HG03342 (cell line): ENCODE measurements at regions not wholly inside any gene's neighbourhood (a gene's known extent, or its start where the extent isn't known, plus 50 kb on each side); places are given as distances from the start of the nearest gene placed in this dataset.
"Not testable (repeated sequence)": the region's sequence is repeated elsewhere in the genome, so short reads cannot be mapped to it uniquely, and the experiment has no call there.

Source experiments
- ATAC-seq: cut with Tn5 transposase; IDR thresholded peaks from one replicate; pipeline ENCODE4 v1.9.1; 2021; ENCODE audit warnings: mild to moderate bottlenecking, moderate library complexity; ENCODE audit not compliant: unreplicated experiment

GRCh38 chr16:66176731-66177130 lies 189.8 kb upstream of the CDH5 start:
- no peak for ATAC-seq

DNA sequence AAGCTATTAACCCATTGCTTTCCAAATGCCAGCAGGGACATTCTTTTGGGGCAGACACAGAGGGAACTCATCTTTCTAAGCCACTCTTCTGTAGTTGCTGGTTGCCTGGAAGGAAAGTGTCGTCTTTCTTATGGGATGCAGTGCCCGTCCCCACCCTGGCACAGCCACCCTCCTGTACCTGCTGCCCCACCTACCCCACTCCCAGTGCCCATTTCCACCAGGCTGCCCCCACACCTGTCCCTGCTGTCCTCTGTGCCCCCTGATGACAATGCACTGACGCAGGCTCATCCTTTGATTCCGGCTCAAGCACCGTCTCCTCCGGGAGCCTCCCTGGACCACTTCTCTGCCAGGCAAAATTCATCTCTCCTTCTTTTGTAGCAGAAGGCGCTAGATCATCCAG lies 190.4 kb upstream of the CDH5 start:
- no peak for ATAC-seq

DNA sequence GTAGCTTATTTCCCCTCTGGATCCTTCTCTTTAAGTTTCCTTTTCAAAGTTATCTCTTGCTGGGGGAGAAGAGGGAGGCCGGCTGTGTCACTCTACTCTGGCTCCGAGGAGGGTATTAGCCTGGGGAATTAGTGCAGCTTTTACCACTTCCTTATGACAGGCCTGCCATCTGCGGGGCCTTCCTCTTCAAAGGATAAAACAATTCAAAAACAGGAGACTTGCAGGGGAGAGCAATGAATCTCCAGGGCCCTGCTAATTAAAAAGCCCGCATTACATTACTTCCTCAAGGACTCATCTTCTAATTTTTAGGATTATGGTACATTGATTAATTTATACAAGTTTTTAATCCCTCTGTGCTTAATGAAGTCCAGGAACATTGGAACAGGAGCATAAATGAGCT lies 190.9 kb upstream of the CDH5 start:
- ATAC-seq: no peak

- no peak for ATAC-seq
Measured at GRCh38 chr16:66175058-66175457, 191.4 kb upstream of the CDH5 start.

- ATAC-seq: not testable (repeated sequence)
Measured at GRCh38 chr16:66173796-66174195, 192.7 kb upstream of the CDH5 start.

DNA sequence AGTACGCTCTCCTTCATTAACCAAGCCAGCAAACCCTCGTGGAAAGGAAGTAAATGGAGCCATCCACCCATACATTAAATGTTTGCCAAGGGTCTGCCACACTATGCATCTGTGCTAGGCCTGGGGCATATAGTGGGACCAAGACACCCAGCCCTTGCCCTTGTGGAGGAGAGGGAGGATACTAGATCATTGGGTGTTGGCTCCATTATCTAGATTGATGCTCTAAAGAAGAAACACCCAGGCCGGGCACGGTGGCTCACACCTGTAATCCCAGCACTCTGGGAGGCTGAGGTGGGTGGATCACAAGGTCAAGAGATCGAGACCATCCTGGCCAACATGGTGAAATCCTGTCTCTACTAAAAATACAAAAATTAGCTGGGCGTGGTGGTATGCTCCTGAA lies 193.3 kb upstream of the CDH5 start:
- not testable (repeated sequence) for ATAC-seq

DNA sequence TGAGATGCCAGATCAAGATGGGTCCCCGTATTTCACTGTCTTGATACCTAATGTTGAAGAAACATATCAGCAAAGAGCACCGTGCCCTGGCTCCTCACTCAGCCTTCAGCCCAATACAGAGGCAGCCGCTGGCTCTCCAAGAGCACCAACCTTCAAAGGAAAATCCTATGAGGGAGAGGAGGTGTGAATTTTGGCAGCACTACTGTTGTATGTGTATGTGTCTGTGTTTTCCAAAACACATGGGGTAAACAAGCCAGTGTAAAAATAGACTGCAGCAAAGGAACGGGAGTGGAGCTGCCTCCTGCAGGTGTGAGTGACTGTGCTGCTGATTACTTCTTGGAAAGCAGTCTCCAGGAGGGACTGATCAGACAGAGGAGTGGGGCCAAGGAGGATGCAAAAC lies 194.0 kb upstream of the CDH5 start:
- no peak for ATAC-seq

- no peak for ATAC-seq
Measured at GRCh38 chr16:66171578-66171977, 194.9 kb upstream of the CDH5 start.

- ATAC-seq: no peak
Measured at GRCh38 chr16:66170989-66171388, 195.5 kb upstream of the CDH5 start.

DNA sequence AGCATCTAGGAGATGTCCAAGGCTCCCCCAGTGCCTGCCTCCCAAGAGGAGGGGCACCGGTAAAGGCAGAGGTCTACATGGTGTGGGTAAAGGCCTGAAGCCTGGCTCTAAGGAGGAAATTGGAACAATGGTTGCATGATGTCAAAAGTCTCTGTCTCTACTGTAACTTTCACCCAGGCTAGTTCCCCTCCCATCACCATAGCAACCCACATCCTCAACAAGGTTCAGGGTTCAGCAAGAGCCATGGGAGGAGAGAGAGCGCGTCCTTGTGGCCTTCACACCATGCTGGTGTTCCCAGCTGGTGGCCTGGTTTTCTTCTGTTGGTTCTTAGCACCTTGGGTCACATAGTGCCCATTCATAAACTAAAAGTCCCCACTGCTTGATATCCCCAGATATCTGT lies 196.7 kb upstream of the CDH5 start:
- ATAC-seq: no peak

DNA sequence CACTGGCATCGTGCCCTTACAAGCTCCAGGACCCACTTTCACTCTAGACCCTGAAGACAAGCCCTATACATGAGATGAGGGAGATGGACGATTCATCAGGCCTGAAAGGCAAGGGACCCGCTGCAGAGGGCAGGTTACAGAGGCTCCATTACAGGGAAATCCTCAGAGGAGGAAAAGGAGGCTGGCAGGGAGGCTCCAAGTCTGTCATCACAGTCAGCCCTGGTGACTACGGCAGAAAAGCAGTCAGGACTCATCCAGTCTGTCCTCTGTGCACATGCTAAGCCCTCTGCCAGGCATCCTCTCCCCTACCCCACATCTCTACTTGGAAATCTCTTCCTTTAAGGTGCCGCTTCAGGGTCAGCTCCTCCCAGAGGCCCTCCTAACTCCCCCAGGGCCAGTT lies 197.7 kb upstream of the CDH5 start:
- ATAC-seq: no peak

- no peak for ATAC-seq
Measured at GRCh38 chr16:66167564-66168291, 198.8 kb upstream of the CDH5 start.

DNA sequence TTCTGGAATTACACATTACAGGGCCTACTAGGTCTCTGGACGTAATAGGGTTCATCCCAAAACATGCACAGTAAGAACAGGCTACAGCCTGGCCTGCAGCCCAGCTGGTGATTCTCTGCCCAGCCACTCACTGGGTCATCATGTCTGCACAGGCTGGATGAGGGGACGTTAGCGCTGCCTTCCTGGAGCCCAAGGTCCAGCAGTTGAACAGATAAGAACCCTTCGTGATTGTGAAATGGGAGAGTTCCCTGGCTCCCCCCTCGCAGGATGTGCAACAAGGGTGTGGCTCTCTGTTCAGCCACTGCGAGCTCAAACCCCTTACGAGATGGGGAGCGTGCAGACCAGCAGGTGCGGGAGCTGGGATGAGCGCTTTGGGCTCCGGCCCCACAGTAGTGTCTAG lies 200.0 kb upstream of the CDH5 start:
- no peak for ATAC-seq

GRCh38 chr16:66165879-66166278 lies 200.6 kb upstream of the CDH5 start:
- ATAC-seq: no peak

DNA sequence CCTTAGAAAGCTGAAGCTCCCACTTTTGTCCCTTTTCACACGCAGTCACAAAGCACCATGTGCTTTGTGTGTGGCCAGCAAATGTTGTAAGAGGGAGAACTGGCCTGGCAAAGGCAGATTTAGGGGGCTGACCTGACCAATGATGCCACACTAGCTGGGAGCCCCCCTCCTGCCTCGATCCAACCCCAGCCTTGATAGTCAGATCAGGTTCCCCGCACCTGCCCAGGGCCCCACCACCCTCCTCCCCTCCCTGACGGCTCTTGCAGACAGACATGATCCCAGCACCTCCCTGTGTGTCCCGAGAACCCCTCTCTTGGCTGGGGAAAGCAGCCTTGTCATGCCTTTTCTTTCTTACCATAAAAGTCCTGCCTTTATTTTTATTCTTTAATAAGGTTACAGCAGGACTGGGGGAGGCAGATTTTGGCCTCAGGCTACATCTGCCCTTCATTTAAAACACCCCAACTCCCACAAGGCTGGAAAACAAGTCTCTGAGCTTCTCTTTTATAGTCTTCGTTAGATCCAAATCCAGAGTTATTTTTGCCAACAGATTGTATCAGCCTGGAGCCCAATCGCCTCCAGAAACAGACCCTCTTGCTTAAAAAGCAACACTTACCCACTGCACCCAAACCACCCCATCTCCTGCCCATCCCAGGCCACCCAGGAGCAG lies 201.8 kb upstream of the CDH5 start:
- no peak for ATAC-seq

- no peak for ATAC-seq
Measured at GRCh38 chr16:66162821-66163220, 203.7 kb upstream of the CDH5 start.

GRCh38 chr16:66161942-66162341 lies 204.5 kb upstream of the CDH5 start:
- ATAC-seq: no peak

GRCh38 chr16:66161269-66161668 lies 205.2 kb upstream of the CDH5 start:
- ATAC-seq: no peak

- no peak for ATAC-seq
Measured at GRCh38 chr16:66159987-66160386, 206.5 kb upstream of the CDH5 start.

DNA sequence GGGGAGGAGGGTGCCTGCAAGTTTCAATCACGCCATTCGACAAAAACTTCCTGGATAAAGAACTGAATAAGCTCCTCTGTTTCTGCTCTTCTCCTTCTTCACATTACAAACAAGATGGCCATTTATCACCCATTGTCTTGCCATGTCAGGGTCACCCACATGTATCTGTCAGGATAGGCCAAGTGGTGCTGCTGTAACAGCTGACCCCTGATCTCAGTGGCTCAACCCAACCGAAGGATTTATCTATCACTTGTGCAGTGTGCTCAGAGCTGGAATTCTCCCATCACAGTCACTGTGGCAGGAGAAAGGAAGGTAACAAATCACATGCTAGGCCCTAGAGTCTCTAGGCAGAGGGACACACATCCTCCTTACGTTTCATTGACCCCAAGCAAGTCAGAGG lies 210.0 kb upstream of the CDH5 start:
- ATAC-seq: no peak

DNA sequence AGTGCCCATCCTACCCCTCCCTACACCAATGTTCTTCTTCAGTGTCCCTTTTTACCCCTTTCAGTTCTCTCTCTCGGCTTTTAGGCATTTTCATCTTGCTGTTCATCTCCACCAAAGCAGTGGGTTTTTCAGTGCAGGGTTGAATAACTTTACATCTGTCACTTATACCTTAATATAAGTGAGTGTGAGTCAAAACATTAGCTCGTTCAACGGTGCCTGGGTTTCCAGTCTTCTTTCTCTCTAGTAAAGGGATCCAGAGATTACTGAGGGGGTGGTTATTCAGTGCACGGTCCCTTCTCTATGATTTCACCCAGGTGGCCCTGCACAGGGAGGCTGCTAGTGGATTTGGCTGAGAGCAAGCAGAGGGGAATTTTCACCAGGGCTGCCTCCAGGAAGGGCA lies 210.6 kb upstream of the CDH5 start:
- no peak for ATAC-seq

DNA sequence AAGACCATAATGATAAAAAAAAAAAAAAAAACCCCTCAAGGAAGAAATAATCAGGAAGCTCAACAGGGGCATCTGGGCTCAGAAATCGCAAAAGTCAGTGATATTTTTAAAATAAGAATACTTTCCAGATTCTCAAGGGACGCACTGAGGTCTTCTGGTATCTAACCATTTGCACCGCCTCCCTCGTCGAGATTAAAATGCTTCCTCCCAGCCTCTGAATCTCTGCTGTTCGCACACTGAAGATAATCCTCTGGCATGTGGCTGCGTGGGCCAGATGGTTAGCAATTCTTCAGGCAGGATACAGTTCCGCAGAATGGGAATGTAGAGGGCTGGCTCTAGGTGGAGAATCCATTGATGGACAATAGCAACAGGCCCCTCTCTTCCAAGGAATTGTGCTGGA lies 211.7 kb upstream of the CDH5 start:
- no peak for ATAC-seq
